ENCODE measurements at regions not wholly inside any gene's neighbourhood (a gene's known extent, or its start where the extent isn't known, plus 50 kb on each side); places are given as distances from the start of the nearest gene placed in this dataset.
A peak's percentile ranks its signal among the peaks of the same experiment; 100 is the strongest.

DNA sequence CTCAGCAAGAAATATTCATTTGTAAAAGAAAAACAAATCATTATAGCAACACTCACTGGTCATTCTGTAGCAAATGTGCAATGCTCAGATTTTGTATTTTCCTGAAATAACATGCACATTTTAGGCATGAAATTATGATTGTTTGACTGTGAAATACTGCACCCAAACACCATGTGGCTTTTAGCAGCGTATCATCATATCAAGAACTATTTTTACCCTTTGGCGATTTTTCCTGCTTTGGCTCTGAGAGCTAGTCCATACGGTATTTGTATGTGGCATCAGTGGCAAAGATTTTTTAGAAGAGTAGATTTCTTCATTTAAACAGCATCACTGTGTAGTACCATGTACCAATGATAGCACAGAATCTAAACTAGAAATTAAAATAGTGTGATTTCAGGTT, 493.1 kb downstream of the NR4A2 start:
- no peak overlapping the region for H3K27ac Mint-ChIP-seq
- no peaks in the 10 kb centered on the region for H3K9me3 Mint-ChIP-seq
- ChIA-PET CTCF (no interaction called here), POLR2A (no interaction called here)
- TF ChIP-seq, protein P1, sequence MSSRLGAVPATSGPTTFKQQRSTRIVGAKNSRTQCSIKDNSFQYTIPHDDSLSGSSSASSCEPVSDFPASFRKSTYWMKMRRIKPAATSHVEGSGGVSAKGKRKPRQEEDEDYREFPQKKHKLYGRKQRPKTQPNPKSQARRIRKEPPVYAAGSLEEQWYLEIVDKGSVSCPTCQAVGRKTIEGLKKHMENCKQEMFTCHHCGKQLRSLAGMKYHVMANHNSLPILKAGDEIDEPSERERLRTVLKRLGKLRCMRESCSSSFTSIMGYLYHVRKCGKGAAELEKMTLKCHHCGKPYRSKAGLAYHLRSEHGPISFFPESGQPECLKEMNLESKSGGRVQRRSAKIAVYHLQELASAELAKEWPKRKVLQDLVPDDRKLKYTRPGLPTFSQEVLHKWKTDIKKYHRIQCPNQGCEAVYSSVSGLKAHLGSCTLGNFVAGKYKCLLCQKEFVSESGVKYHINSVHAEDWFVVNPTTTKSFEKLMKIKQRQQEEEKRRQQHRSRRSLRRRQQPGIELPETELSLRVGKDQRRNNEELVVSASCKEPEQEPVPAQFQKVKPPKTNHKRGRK (CRISPR knock-in tag; IDR thresholded peaks at IDR 0.05; ENCODE audit: borderline replicate concordance) = no peak
- TF ChIP-seq, protein P2, sequence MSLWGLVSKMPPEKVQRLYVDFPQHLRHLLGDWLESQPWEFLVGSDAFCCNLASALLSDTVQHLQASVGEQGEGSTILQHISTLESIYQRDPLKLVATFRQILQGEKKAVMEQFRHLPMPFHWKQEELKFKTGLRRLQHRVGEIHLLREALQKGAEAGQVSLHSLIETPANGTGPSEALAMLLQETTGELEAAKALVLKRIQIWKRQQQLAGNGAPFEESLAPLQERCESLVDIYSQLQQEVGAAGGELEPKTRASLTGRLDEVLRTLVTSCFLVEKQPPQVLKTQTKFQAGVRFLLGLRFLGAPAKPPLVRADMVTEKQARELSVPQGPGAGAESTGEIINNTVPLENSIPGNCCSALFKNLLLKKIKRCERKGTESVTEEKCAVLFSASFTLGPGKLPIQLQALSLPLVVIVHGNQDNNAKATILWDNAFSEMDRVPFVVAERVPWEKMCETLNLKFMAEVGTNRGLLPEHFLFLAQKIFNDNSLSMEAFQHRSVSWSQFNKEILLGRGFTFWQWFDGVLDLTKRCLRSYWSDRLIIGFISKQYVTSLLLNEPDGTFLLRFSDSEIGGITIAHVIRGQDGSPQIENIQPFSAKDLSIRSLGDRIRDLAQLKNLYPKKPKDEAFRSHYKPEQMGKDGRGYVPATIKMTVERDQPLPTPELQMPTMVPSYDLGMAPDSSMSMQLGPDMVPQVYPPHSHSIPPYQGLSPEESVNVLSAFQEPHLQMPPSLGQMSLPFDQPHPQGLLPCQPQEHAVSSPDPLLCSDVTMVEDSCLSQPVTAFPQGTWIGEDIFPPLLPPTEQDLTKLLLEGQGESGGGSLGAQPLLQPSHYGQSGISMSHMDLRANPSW (CRISPR knock-in tag; conservative IDR thresholded peaks at IDR 0.05; ENCODE audit: low read depth) = no peak
- TF ChIP-seq OVOL2 (CRISPR knock-in tag; IDR thresholded peaks at IDR 0.05; ENCODE audit: borderline replicate concordance) (no peak), PRRX2 (CRISPR knock-in tag; IDR thresholded peaks at IDR 0.05) (no peak), ZNF121 (CRISPR knock-in tag; IDR thresholded peaks at IDR 0.05) (no peak)
- TF ChIP-seq, protein P3, sequence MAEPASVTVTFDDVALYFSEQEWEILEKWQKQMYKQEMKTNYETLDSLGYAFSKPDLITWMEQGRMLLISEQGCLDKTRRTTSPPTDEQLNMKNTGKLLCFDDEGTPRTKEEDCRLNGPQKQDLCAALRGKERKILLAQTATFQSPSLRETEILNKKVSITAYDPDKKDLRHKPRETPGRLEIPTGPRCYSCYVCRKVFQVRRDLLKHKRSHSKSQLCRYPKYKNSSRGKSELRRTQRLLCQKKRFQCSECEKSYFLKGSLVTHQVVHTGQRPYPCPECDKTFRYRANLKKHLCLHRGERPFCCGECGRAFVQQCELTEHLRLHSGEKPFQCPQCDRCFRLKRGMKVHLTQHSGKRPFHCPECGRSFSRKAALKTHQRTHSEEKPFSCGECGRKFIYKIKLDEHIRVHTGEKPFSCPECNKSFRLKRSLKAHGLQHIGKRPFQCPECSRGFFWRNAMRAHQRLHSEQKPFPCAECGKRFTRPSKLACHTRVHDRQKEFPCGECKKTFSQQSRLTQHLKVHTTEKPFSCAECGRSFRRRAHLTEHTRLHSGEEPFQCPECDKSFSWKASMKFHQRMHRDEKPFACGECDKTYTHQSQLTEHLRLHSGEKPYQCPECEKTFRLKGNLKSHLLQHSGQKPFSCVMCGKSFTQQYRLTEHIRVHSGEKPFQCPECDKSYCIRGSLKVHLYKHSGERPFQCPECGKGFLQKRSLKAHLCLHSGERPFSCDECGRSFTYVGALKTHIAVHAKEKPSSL (CRISPR knock-in tag; conservative IDR thresholded peaks at IDR 0.05) = no peak
- TF ChIP-seq, protein P4, sequence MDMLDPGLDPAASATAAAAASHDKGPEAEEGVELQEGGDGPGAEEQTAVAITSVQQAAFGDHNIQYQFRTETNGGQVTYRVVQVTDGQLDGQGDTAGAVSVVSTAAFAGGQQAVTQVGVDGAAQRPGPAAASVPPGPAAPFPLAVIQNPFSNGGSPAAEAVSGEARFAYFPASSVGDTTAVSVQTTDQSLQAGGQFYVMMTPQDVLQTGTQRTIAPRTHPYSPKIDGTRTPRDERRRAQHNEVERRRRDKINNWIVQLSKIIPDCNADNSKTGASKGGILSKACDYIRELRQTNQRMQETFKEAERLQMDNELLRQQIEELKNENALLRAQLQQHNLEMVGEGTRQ (CRISPR knock-in tag; IDR thresholded peaks at IDR 0.05) = no peak
- TF ChIP-seq, protein P5, sequence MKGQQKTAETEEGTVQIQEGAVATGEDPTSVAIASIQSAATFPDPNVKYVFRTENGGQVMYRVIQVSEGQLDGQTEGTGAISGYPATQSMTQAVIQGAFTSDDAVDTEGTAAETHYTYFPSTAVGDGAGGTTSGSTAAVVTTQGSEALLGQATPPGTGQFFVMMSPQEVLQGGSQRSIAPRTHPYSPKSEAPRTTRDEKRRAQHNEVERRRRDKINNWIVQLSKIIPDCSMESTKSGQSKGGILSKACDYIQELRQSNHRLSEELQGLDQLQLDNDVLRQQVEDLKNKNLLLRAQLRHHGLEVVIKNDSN (CRISPR knock-in tag; IDR thresholded peaks at IDR 0.05) = no peak
- TF ChIP-seq, protein P6, sequence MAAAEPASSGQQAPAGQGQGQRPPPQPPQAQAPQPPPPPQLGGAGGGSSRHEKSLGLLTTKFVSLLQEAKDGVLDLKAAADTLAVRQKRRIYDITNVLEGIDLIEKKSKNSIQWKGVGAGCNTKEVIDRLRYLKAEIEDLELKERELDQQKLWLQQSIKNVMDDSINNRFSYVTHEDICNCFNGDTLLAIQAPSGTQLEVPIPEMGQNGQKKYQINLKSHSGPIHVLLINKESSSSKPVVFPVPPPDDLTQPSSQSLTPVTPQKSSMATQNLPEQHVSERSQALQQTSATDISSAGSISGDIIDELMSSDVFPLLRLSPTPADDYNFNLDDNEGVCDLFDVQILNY (CRISPR knock-in tag; IDR thresholded peaks at IDR 0.05) = no peak
- TF ChIP-seq, protein P7, sequence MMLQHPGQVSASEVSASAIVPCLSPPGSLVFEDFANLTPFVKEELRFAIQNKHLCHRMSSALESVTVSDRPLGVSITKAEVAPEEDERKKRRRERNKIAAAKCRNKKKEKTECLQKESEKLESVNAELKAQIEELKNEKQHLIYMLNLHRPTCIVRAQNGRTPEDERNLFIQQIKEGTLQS (CRISPR knock-in tag; conservative IDR thresholded peaks at IDR 0.05) = no peak
- H3K27me3 Mint-ChIP-seq (ENCODE audit: low read depth) = no peaks in the 10 kb centered on the region
- no peak overlapping the region for H3K4me3 Mint-ChIP-seq
- no peaks in the 10 kb centered on the region for H3K36me3 Mint-ChIP-seq
- ATAC-seq (no peak), DNase-seq (ENCODE audit: low spot score) (no peak)
- peaks cover 55% of the 10 kb centered on the region for H3K4me1 Mint-ChIP-seq

DNA sequence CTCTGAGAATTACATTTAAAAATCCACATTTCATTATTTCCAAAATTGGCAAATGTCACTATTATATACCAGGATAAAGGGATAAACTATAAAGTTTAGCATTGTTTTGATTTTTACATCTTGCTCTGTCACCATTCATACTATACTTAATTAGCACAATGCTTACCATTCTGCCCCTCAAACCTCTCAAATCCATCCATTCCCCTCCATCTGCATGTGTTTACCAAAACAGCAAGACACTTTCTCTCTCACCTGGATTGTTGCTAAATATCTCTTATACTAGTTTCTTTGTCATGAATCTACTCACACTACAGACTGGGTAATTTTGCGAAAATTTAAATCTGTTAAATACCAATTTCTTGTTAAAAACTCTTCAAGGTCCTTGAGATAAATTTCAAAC, 496.1 kb downstream of the NR4A2 start:
- Mint-ChIP-seq H3K4me1 (peaks cover 33% of the 10 kb centered on the region), H3K27ac (no peak overlapping the region), H3K36me3 (no peaks in the 10 kb centered on the region), H3K9me3 (no peaks in the 10 kb centered on the region), H3K4me3 (no peak overlapping the region), H3K27me3 (ENCODE audit: low read depth) (no peaks in the 10 kb centered on the region)
- TF ChIP-seq FOXJ3 (CRISPR knock-in tag; IDR thresholded peaks at IDR 0.05; ENCODE audit: borderline replicate concordance) (no peak), ZNF121 (CRISPR knock-in tag; IDR thresholded peaks at IDR 0.05) (0 out of 2 replicates have a peak, but pooled peaks have one; percentile 7)
- CTCF ChIA-PET = no interaction called here
- ATAC-seq (peak; percentile 65), DNase-seq (ENCODE audit: low spot score) (no peak)
- POLR2A ChIA-PET = no interaction called here
